GM04504 (cell line): ENCODE measurements at regions not wholly inside any gene's neighbourhood (a gene's known extent, or its start where the extent isn't known, plus 50 kb on each side); places are given as distances from the start of the nearest gene placed in this dataset.

Experiments used
- DNase-seq: peaks from one replicate; pipeline ENCODE4 v3.0.0-alpha.2; 2012; ENCODE audit warnings: low read depth

- DNase-seq: no peak
Observed at GRCh38 chr9:111195766-111196165, 134.3 kb downstream of the OR2K2 start.

GRCh38 chr9:111193095-111193494 is 136.9 kb downstream of the OR2K2 start:
- DNase-seq: no peak

DNA sequence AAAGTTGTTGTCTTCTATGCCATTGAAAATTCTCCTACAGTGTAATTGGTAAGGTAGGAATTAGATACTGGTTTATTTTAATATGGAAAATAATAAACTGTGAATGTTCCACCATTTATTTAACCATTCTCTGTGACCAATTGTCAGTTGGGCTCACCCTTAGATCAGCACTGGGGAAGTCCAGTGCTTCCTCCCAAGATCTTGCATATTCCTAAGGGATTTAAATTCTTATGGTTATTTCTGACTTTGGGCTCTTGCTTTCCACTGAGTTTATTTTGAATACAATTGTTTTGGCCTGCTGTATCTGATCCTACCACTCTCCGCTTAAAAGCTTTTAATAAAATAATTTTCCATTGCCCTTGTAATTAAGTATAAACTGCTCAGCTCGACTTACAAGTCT is 137.4 kb downstream of the OR2K2 start:
- no peak for DNase-seq

DNA sequence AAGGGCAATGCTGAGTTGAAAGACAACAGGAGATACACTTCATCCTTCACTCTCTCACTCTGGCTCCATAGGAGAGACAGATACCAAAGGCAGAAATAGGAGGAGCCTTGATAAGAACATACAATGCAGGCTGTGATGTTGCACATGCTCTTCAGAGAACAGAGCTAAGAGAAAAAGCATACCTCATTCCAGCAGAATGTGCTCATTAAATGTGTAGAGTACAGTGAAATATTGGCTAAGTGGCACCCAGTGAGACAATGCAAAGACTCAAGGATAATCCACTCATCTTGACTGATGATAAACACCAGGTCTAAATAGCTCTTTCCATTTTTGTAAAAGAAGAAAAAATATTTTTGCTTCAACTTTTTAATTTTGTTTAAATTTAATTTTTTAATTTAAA is 139.7 kb downstream of the OR2K2 start:
- DNase-seq: no peak

DNA sequence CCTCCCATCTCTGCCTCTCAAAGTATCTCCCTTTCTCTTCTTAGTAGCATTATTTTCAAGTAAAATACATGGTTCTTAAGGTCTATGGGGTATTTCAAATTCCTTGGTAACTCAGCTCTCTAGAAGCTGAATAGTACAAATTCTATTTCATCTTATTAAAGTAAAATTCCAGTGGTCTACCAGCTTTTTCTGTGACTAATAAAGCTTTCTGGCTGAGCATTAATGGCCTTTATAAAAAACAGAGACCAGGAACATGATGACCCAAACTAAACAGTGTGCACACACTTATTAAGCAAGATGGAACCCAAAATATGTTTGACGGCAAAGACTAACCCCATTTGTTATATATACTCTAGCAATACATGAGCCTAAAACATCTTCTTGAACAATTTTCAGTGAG is 142.6 kb downstream of the OR2K2 start:
- no peak for DNase-seq

DNA sequence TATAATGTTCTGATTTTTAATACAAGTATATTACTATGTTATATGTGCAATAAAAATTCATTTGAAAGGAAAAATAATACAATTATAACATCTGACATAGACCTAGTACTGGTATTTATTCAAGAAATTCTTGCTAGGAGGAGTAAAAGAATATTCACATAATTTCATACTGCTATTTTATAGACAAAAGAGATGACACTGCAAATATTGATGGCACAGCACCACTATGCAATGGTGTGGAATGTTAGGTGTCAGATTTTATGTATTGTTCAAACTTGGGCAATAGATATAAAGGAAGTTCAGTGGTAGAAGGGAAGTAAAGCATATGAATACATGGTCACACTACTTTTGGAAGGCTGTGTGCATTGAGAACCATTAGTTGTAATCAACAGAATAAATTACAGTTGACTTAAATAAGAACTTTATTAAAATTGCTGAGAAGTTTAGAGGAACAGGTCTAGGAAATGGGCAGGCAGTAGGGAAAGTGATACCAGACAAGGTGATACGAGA is 143.9 kb downstream of the OR2K2 start:
- no peak for DNase-seq

DNA sequence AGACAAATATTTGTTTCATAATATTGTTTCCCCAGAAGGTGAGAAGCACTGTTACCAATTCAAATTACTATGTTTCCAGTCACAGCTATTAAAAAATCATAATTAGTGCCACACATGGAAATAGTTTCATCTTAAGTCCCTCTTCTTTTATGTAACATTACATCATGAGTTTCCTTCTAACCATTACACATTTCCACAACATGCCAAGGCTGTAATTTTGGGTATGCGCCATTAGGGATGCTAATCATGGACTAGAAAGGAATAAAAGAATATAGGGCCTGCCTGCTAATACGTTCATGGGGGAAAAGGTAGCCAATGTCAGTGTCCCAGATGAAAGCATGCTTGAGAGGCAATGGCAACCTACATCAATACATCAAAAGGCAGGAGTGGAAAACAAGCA is 142.5 kb upstream of the LPAR1 start:
- no peak for DNase-seq

DNA sequence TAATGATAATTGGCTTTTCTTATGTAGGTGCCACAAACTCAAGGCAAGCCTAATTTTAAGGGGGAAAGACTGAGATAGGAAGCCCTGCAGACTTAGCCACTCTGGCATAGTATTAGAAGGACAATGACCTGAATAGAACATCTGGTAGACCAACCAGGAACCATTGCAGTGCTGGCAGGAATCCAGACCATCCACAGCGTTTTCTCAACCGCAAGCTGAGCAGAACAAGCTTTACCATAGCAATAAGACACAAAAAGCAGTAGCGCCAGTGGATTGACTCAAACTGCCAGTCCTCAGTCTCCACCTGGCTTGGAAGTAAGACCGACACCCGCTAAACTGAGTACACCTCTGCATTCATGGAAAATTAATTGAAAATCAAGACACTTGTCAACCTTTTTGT is 141.3 kb upstream of the LPAR1 start:
- no peak for DNase-seq

DNA sequence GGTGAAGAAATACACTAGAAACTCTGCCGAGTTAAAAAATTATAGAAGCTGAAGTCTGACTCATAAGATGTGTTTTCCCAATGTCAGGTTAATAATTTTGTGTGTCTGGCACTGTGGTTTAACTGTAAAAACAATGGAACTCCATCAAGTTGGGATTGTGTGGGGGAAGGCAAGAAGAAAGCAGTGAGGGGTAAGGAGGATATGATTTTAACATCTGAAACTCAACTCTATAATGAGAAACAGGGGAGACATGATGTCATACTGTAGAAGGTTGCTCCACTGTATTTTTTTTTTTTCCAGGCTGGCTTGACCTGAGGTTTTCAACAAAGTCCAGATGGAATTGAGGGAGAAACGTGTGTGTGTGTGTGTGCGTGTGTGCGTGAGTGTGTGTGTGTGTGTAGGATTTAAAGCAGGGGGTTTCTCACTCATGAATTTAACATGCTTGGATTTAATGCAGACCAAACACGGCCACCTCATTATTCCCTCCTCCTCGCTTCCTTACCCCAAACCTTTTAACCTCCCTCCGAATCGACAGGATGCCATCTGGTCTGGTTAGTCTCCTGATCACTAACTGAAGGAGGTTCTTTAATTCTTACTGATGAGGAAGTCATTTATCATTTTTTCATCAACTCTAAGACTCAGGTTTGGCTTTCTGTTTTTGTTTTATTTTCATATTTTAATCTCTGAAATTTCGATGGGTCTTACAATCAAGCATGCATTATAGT is 140.2 kb upstream of the LPAR1 start:
- DNase-seq: peak; percentile 87

DNA sequence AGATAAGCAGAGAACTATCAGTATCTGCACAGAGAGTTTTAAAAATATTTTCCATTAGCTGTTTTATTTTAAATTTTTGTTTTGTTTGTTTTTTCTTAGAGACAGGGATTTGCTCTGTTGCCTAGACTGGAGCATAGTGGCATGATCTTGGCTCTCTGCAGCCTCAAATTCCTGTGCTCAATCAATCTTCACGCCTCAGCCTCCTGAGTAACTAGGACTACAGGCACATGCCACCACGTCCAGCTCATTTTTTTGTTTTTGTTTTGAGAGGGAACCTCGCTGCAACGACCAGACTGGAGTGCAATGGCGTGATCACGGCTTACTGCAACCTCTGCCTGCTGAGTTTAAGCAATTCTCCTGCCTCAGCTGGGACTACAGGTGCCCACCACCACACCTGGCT is 138.2 kb upstream of the LPAR1 start:
- DNase-seq: no peak

- DNase-seq: no peak
Observed at GRCh38 chr9:111175350-111175749, 137.1 kb upstream of the LPAR1 start.

GRCh38 chr9:111167341-111167740 is 129.1 kb upstream of the LPAR1 start:
- DNase-seq: no peak

- DNase-seq: peak; percentile 67
Observed at GRCh38 chr9:111163716-111164389, 125.6 kb upstream of the LPAR1 start.

GRCh38 chr9:111162026-111162425 is 123.8 kb upstream of the LPAR1 start:
- DNase-seq: no peak

DNA sequence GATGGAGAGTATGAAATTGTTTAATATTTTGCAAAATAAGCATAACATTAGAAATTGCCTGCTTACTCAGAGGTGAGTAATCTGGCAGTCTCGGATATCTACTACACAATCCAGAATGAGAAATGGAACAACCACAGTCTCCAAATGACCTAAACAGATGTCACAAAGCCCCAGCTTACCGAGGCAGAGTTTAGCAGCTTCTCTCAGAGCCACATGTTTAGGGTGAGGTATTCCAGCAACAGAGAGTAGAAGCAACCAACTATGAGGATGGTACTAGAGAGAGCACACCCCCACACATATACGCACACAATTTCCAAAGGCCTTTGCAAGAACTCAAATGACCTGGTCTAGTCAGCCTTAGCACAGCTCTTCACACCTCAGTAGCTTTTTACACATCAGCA is 122.7 kb upstream of the LPAR1 start:
- peak; percentile 63 for DNase-seq

GRCh38 chr9:111158999-111159398 is 120.7 kb upstream of the LPAR1 start:
- DNase-seq: no peak

DNA sequence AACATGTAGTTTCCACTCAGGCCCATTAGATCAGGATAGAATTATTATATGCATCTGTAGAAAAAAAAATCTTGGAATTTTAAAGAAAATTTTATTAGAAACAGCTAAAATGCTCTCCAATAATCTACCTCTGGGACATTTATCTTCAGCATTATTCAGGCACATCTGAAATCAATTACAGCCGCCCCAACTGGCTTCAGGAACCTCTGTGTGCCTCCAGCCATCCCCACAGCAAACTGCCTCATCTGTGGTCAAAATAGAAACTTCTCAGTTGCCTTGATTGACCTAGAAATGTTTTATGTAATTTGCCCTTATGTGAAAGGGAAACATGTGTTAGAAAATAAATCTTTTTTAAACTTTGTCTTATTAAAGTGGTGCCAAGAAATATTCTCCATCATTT is 120.1 kb upstream of the LPAR1 start:
- peak; percentile 73 for DNase-seq

GRCh38 chr9:111154081-111154562 is 115.9 kb upstream of the LPAR1 start:
- DNase-seq: no peak

- DNase-seq: no peak
Observed at GRCh38 chr9:111152614-111153406, 114.5 kb upstream of the LPAR1 start.

DNA sequence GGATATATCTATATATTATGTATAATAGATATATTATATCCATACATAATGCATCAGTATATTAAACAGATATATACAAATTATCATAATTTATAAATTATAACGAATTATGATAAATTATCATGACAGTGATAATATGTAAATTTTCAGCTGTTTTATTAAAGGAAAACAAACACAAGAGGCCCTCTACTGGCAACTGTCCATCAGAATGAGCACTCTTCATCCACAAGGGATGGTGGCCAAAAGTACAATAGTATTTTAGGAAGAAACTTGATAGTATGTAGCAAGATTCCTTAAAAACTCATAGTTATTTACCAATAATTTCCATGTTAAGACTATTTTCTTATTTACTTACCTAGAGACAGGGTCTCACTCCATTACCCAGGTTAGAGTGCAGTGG is 113.3 kb upstream of the LPAR1 start:
- no peak for DNase-seq

GRCh38 chr9:111150181-111150580 is 111.9 kb upstream of the LPAR1 start:
- DNase-seq: no peak

DNA sequence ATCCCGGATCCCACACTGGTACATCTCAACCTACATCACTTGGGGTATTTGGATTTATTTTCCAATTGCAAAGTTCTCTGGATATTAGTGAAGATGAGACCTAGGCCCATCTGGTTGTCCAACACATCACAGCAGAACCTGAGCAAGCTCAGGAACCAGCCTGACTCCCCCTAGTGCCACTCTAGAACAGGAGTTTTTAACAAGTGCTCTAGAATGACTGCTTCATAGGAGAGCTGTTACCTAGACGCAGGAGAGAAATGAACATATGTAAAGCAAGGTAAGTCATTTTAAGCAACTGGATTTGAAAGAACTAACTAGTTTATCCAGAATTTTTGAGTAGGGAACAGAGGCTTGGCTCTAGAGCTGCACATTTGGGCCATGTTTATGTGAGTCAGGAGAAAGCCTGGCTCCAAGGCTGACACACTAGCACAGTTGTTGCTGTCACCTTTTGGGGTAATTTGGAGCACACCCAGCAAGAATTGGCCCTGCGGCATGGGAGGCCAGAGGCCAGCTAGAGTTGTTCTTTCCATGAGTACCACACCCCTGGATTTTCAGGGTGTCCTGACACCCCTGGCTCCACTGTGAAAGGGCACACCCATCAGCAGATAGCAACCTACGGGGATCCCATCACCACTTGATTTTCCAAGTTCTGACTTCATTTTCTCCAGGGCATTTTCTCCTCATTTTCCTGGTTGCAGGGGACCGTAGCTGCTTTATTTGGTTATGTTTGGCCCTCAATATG is 110.9 kb upstream of the LPAR1 start:
- DNase-seq: no peak
